A549 (cell line): ENCODE measurements at regions not wholly inside any gene's neighbourhood (a gene's known extent, or its start where the extent isn't known, plus 50 kb on each side); places are given as distances from the start of the nearest gene placed in this dataset.

Experiments
- ATAC-seq, 2 experiments: fragments of 200-7000 bp in 1 of 2; fragments of >200 bp in 1 of 2; cut with Nextera tagmentation in 1 of 2; cut with Tn5 transposase in 1 of 2; 3 replicates each; pipeline versions ENCODE4 v1.8.0 to v1.9.1; 2018 to 2020; ENCODE audit warnings: mild to moderate bottlenecking in 1 of 2, moderate library complexity in 1 of 2
- CTCF ChIA-PET: fragments of 300-600 bp; sonication (Branson Sonifier 250); formaldehyde crosslinking; extraction: SDS; loops from one replicate; lab custom pipeline; 2021; ENCODE audit warnings: antibody characterized with exemption, inconsistent platforms; lab: Yijun Ruan, JAX
- POLR2A ChIA-PET: fragments of 350-600 bp; formaldehyde crosslinking; extraction: SDS; loops from one replicate; lab custom pipeline; 2021; ENCODE audit warnings: antibody characterized with exemption, inconsistent platforms; lab: Yijun Ruan, JAX
- DNase-seq, 2 experiments: peaks; one replicate each; pipeline versions ENCODE4 v3.0.0 to v3.0.0-alpha.2; 2011 to 2016; ENCODE audit warnings: low read depth in 1 of 2, low spot score in 1 of 2
- FAIRE-seq: peaks from 2 replicates; lab custom pipeline; 2011; peaks lifted over from hg19 to GRCh38; lab: Jason Lieb, UNC
- H3K27ac ChIP-seq, 2 experiments: fragments of >200 bp; sonication (Bioruptor Twin); formaldehyde crosslinking; 3 replicates each; pipeline ENCODE4 v1.5.1; 2016 to 2017
- H3K4me1 ChIP-seq: fragments of >200 bp; sonication (Bioruptor Twin); formaldehyde crosslinking; 3 replicates; pipeline ENCODE4 v1.6.1; 2016
- H3K4me2 ChIP-seq: fragments of >200 bp; sonication (Bioruptor Twin); formaldehyde crosslinking; 3 replicates; pipeline ENCODE4 v1.6.1; 2016
- H3K4me3 ChIP-seq: fragments of >200 bp; sonication (Bioruptor Twin); formaldehyde crosslinking; 3 replicates; pipeline ENCODE4 v1.5.1; 2016
- H3K9me3 ChIP-seq: fragments of >200 bp; sonication (Bioruptor Twin); formaldehyde crosslinking; 3 replicates; pipeline ENCODE4 v1.6.1; 2016
- BCL3 ChIP-seq: fragments of >200 bp; sonication (Bioruptor Twin); formaldehyde crosslinking; IDR thresholded peaks from 3 replicates; pipeline ENCODE4 v1.6.1; 2016
- BHLHE40 ChIP-seq: IDR thresholded peaks from 2 replicates; pipeline ENCODE4 v1.6.1; 2012; ENCODE audit warnings: low read depth, low read length, inconsistent platforms
- CHD4 ChIP-seq: fragments of 200-600 bp; sonication (generic); IDR thresholded peaks from 2 replicates; pipeline ENCODE4 v1.6.1; 2016; ENCODE audit warnings: antibody characterized with exemption, mild to moderate bottlenecking, borderline replicate concordance
- CTCF ChIP-seq: fragments of >200 bp; sonication (Bioruptor Twin); formaldehyde crosslinking; IDR thresholded peaks from 3 replicates; pipeline ENCODE4 v1.5.1; 2016
- E2F6 ChIP-seq: IDR thresholded peaks from 2 replicates; pipeline ENCODE4 v1.6.1; 2012; ENCODE audit warnings: low read depth, borderline replicate concordance
- ELK1 ChIP-seq: fragments of 150-350 bp; IDR thresholded peaks from 2 replicates; pipeline ENCODE4 v1.6.1; 2014; ENCODE audit warnings: low read depth, mild to moderate bottlenecking, low read length
- ESRRA ChIP-seq: fragments of 150-350 bp; IDR thresholded peaks from 2 replicates; pipeline ENCODE4 v1.6.1; 2014; ENCODE audit warnings: mild to moderate bottlenecking, low read length, borderline replicate concordance
- FOSB ChIP-seq: fragments of 250-450 bp; sonication (Bioruptor Pico); IDR thresholded peaks from 2 replicates; pipeline ENCODE4 v1.5.0; 2020; ENCODE audit warnings: mild to moderate bottlenecking, moderate library complexity
- GATA3 ChIP-seq: IDR thresholded peaks from 2 replicates; pipeline ENCODE4 v1.6.1; 2012; ENCODE audit warnings: borderline replicate concordance
- HDAC2 ChIP-seq: fragments of 200-600 bp; sonication (generic); IDR thresholded peaks from 2 replicates; pipeline ENCODE4 v1.6.1; 2016
- HES2 ChIP-seq: fragments of >200 bp; sonication (Bioruptor Twin); formaldehyde crosslinking; IDR thresholded peaks from 2 replicates; pipeline ENCODE4 v1.6.1; 2016
- HEYL ChIP-seq: fragments of 250-450 bp; sonication (Bioruptor Pico); IDR thresholded peaks from 2 replicates; pipeline ENCODE4 v1.8.0; 2021; ENCODE audit warnings: mild to moderate bottlenecking, moderate library complexity
- HOXA7 ChIP-seq: fragments of 250-450 bp; sonication (Bioruptor Pico); IDR thresholded peaks from 2 replicates; pipeline ENCODE4 v1.5.0; 2020; ENCODE audit warnings: mild to moderate bottlenecking, moderate library complexity
- JUN ChIP-seq, 2 experiments: fragments of >200 bp; sonication (Bioruptor Twin); formaldehyde crosslinking; IDR thresholded peaks; 2 replicates in 1 of 2; 3 replicates in 1 of 2; pipeline ENCODE4 v1.6.1; 2016 to 2017
- KDM5A ChIP-seq: fragments of 200-600 bp; sonication (generic); IDR thresholded peaks from 2 replicates; pipeline ENCODE4 v1.6.1; 2016; ENCODE audit warnings: antibody characterized with exemption, mild to moderate bottlenecking
- MAFK ChIP-seq: fragments of 450-650 bp; IDR thresholded peaks from 2 replicates; pipeline ENCODE4 v1.6.1; 2014; ENCODE audit not compliant: partially characterized antibody
- MAX ChIP-seq: IDR thresholded peaks from 2 replicates; pipeline ENCODE4 v1.6.1; 2012
- NPAS2 ChIP-seq: fragments of 250-450 bp; sonication (Bioruptor Pico); IDR thresholded peaks from 2 replicates; pipeline ENCODE4 v1.8.0; 2022; ENCODE audit warnings: mild to moderate bottlenecking, moderate library complexity, borderline replicate concordance
- PBX3 ChIP-seq: IDR thresholded peaks from 2 replicates; pipeline ENCODE4 v1.6.1; 2012
- POLR2AphosphoS2 ChIP-seq: conservative IDR thresholded peaks from 2 replicates; pipeline ENCODE4 v1.6.1; 2012; ENCODE audit warnings: low read length, improper control_type of control experiment, inconsistent platforms
- RARB ChIP-seq: fragments of 250-450 bp; sonication (Bioruptor Pico); IDR thresholded peaks from 2 replicates; pipeline ENCODE4 v1.8.0; 2021; ENCODE audit warnings: mild to moderate bottlenecking, moderate library complexity
- RNF2 ChIP-seq: fragments of 200-600 bp; sonication (generic); IDR thresholded peaks from 2 replicates; pipeline ENCODE4 v1.6.1; 2016; ENCODE audit warnings: low read depth, mild to moderate bottlenecking, antibody characterized with exemption, moderate library complexity, borderline replicate concordance
- TP53 ChIP-seq: fragments of 250-450 bp; sonication (Bioruptor Pico); IDR thresholded peaks from 2 replicates; pipeline ENCODE4 v1.5.0; 2021; ENCODE audit warnings: mild to moderate bottlenecking, moderate library complexity
- USF2 ChIP-seq: fragments of 450-650 bp; IDR thresholded peaks from 2 replicates; pipeline ENCODE4 v1.6.1; 2014; ENCODE audit warnings: antibody characterized with exemption
- ZFP36 ChIP-seq: fragments of 450-650 bp; IDR thresholded peaks from 2 replicates; pipeline ENCODE4 v1.6.1; 2014; ENCODE audit warnings: borderline replicate concordance; ENCODE audit not compliant: partially characterized antibody
- WGBS: methylation state at CpG from one replicate; pipeline ENCODE4 v1.1.6; 2017; ENCODE audit errors: missing lambda C conversion rate; 5-methylcytosine and 5-hydroxymethylcytosine counted together

GRCh38 chr22:49357661-49358440, 469.8 kb downstream of the BRD1 start:
- H3K9me3 ChIP-seq: no peaks in the 10 kb centered on the region
- no peaks in the 10 kb centered on the region for H3K4me1 ChIP-seq
- TF ChIP-seq HOXA7 (CRISPR knock-in tag): no peak
- no peak for TF ChIP-seq USF2
- TF ChIP-seq CHD4: no peak
- no peak for TF ChIP-seq HDAC2
- no peak for TF ChIP-seq GATA3
- TF ChIP-seq BHLHE40: no peak
- no peak for TF ChIP-seq BCL3
- CTCF ChIA-PET: interaction anchor here (1.4 to 1.8 kb wide), 2 partner anchors 52 to 275 kb away, joined by 5 to 8 read pairs; no protein-coding TSS in a partner anchor
- H3K4me2 ChIP-seq: no peak overlapping the region
- no peak overlapping the region for H3K27ac ChIP-seq
- no peak for DNase-seq
- no peak for FAIRE-seq
- H3K4me3 ChIP-seq: no peak overlapping the region
- no peak for ATAC-seq
- POLR2A ChIA-PET: no interaction called here
- WGBS: 40% methylated on average over 17 of the region's 20 CpGs

GRCh38 chr22:49356428-49356827, 471.2 kb downstream of the BRD1 start:
- H3K9me3 ChIP-seq: no peaks in the 10 kb centered on the region
- ATAC-seq (no peak), FAIRE-seq (no peak), DNase-seq (no peak)
- H3K4me3 ChIP-seq: no peak overlapping the region
- no peak overlapping the region for H3K27ac ChIP-seq
- H3K4me2 ChIP-seq: no peak overlapping the region
- ChIA-PET CTCF (interaction anchor here (0.5 to 1.4 kb wide), 2 partner anchors 121 to 277 kb away, joined by 3 to 8 read pairs; no protein-coding TSS in a partner anchor), POLR2A (no interaction called here)
- no peaks in the 10 kb centered on the region for H3K4me1 ChIP-seq
- 47% methylated on average over 2 of the region's 3 CpGs for WGBS
- TF ChIP-seq CTCF: no peak
- TF ChIP-seq JUN (IDR thresholded peaks at IDR 0.05): no peak
- no peak for TF ChIP-seq MAFK
- no peak for TF ChIP-seq NPAS2 (CRISPR knock-in tag)
- TF ChIP-seq ESRRA: no peak
- TF ChIP-seq BCL3: no peak
- TF ChIP-seq ELK1: no peak
- TF ChIP-seq FOSB: no peak
- no peak for TF ChIP-seq RNF2
- TF ChIP-seq KDM5A: no peak
- TF ChIP-seq ZFP36: no peak
- no peak for TF ChIP-seq HES2
- no peak for TF ChIP-seq PBX3
- TF ChIP-seq TP53 (CRISPR knock-in tag): no peak
- no peak for TF ChIP-seq E2F6
- TF ChIP-seq POLR2AphosphoS2: no peak
- TF ChIP-seq HEYL (CRISPR knock-in tag): no peak
- no peak for TF ChIP-seq GATA3
- no peak for TF ChIP-seq RARB
- no peak for TF ChIP-seq MAX
